Activated naive CD8-positive, alpha-beta T cell treated with anti-CD3 and anti-CD28 coated beads for 36 hours (primary cell): ENCODE measurements at regions not wholly inside any gene's neighbourhood (a gene's known extent, or its start where the extent isn't known, plus 50 kb on each side); places are given as distances from the start of the nearest gene placed in this dataset.

Experiments used
- DNase-seq: peaks from one replicate; pipeline ENCODE4 v3.0.0; 2021
- H3K27ac Mint-ChIP-seq: one replicate; pipeline ENCODE4 v1.8.0; 2022; ENCODE audit warnings: mild to moderate bottlenecking, moderate library complexity, mixed read lengths
- H3K27me3 Mint-ChIP-seq: one replicate; pipeline ENCODE4 v1.8.0; 2022; ENCODE audit warnings: mild to moderate bottlenecking, mixed read lengths
- H3K36me3 Mint-ChIP-seq: one replicate; pipeline ENCODE4 v1.8.0; 2021; ENCODE audit warnings: mild to moderate bottlenecking, mixed read lengths
- H3K4me1 Mint-ChIP-seq: one replicate; pipeline ENCODE4 v1.8.0; 2021; ENCODE audit warnings: mixed read lengths
- H3K4me3 Mint-ChIP-seq: one replicate; pipeline ENCODE4 v1.8.0; 2022; ENCODE audit warnings: mild to moderate bottlenecking, moderate library complexity, mixed read lengths
- H3K9me3 Mint-ChIP-seq: one replicate; pipeline ENCODE4 v1.8.0; 2022; ENCODE audit warnings: mixed read lengths

- no peaks in the 10 kb centered on the region for H3K36me3 Mint-ChIP-seq
These were observed 2079.7 kb upstream of the AGA start for GRCh38 chr4:179521952-179522351.

GRCh38 chr4:179530958-179531357, 2088.7 kb upstream of the AGA start:
- H3K27me3 Mint-ChIP-seq, result no peaks in the 10 kb centered on the region
- H3K9me3 Mint-ChIP-seq, result peaks cover 1% of the 10 kb centered on the region
- no peaks in the 10 kb centered on the region for H3K4me1 Mint-ChIP-seq
- DNase-seq, result no peak
- no peak overlapping the region for H3K27ac Mint-ChIP-seq
- no peak overlapping the region for H3K4me3 Mint-ChIP-seq
- H3K36me3 Mint-ChIP-seq, result no peaks in the 10 kb centered on the region

More at GRCh38 chr4:179521952-179522351, 2079.7 kb upstream of the AGA start:
- no peak overlapping the region for H3K4me3 Mint-ChIP-seq
- no peaks in the 10 kb centered on the region for H3K27me3 Mint-ChIP-seq
- H3K9me3 Mint-ChIP-seq, result peaks cover 7% of the 10 kb centered on the region
- DNase-seq, result no peak
- no peaks in the 10 kb centered on the region for H3K4me1 Mint-ChIP-seq
- H3K27ac Mint-ChIP-seq, result no peak overlapping the region

GRCh38 chr4:179536694-179537093, 2094.5 kb upstream of the AGA start:
- Mint-ChIP-seq H3K9me3 (peaks cover 4% of the 10 kb centered on the region), H3K4me1 (no peaks in the 10 kb centered on the region), H3K36me3 (no peaks in the 10 kb centered on the region), H3K4me3 (no peak overlapping the region), H3K27me3 (no peaks in the 10 kb centered on the region), H3K27ac (no peak overlapping the region)
- DNase-seq, result no peak

GRCh38 chr4:179539641-179540040, 2097.4 kb upstream of the AGA start:
- no peaks in the 10 kb centered on the region for H3K4me1 Mint-ChIP-seq
- no peak overlapping the region for H3K27ac Mint-ChIP-seq
- no peak for DNase-seq
- peaks cover 4% of the 10 kb centered on the region for H3K9me3 Mint-ChIP-seq
- H3K36me3 Mint-ChIP-seq, result no peaks in the 10 kb centered on the region
- H3K27me3 Mint-ChIP-seq, result no peaks in the 10 kb centered on the region
- no peak overlapping the region for H3K4me3 Mint-ChIP-seq

GRCh38 chr4:179543771-179544170, 2101.5 kb upstream of the AGA start:
- peaks cover 9% of the 10 kb centered on the region for H3K9me3 Mint-ChIP-seq

GRCh38 chr4:179544496-179544895, 2102.3 kb upstream of the AGA start:
- H3K4me3 Mint-ChIP-seq, result no peak overlapping the region

More at GRCh38 chr4:179543771-179544170, 2101.5 kb upstream of the AGA start:
- no peaks in the 10 kb centered on the region for H3K27me3 Mint-ChIP-seq
- H3K36me3 Mint-ChIP-seq, result no peaks in the 10 kb centered on the region
- no peaks in the 10 kb centered on the region for H3K4me1 Mint-ChIP-seq
- H3K4me3 Mint-ChIP-seq, result no peak overlapping the region
- DNase-seq, result no peak
- H3K27ac Mint-ChIP-seq, result no peak overlapping the region

GRCh38 chr4:179552131-179552530, 2109.9 kb upstream of the AGA start:
- Mint-ChIP-seq H3K36me3 (no peaks in the 10 kb centered on the region), H3K9me3 (peaks cover 5% of the 10 kb centered on the region), H3K27me3 (no peaks in the 10 kb centered on the region), H3K27ac (no peak overlapping the region), H3K4me1 (no peaks in the 10 kb centered on the region), H3K4me3 (no peak overlapping the region)
- DNase-seq, result no peak

More at GRCh38 chr4:179544496-179544895, 2102.3 kb upstream of the AGA start:
- DNase-seq, result no peak
- Mint-ChIP-seq H3K27ac (no peak overlapping the region), H3K9me3 (peaks cover 9% of the 10 kb centered on the region), H3K4me1 (no peaks in the 10 kb centered on the region), H3K36me3 (no peaks in the 10 kb centered on the region), H3K27me3 (no peaks in the 10 kb centered on the region)

GRCh38 chr4:179563741-179564140, 2121.5 kb upstream of the AGA start:
- no peak overlapping the region for H3K27ac Mint-ChIP-seq
- no peak overlapping the region for H3K4me3 Mint-ChIP-seq
- DNase-seq, result no peak
- H3K4me1 Mint-ChIP-seq, result no peaks in the 10 kb centered on the region
- peaks cover 4% of the 10 kb centered on the region for H3K9me3 Mint-ChIP-seq
- H3K36me3 Mint-ChIP-seq, result no peaks in the 10 kb centered on the region
- H3K27me3 Mint-ChIP-seq, result no peaks in the 10 kb centered on the region

GRCh38 chr4:179569549-179569948, 2127.3 kb upstream of the AGA start:
- Mint-ChIP-seq H3K36me3 (no peaks in the 10 kb centered on the region), H3K4me3 (no peak overlapping the region), H3K27ac (no peak overlapping the region), H3K4me1 (no peaks in the 10 kb centered on the region), H3K9me3 (peaks cover 6% of the 10 kb centered on the region), H3K27me3 (no peaks in the 10 kb centered on the region)
- DNase-seq, result no peak

GRCh38 chr4:179582164-179582905, 2140.1 kb upstream of the AGA start:
- no peaks in the 10 kb centered on the region for H3K36me3 Mint-ChIP-seq
- H3K9me3 Mint-ChIP-seq, result no peaks in the 10 kb centered on the region
- DNase-seq, result no peak
- no peaks in the 10 kb centered on the region for H3K4me1 Mint-ChIP-seq
- no peak overlapping the region for H3K4me3 Mint-ChIP-seq
- no peaks in the 10 kb centered on the region for H3K27me3 Mint-ChIP-seq
- H3K27ac Mint-ChIP-seq, result no peak overlapping the region

- DNase-seq, result no peak
- Mint-ChIP-seq H3K27ac (no peak overlapping the region), H3K36me3 (no peaks in the 10 kb centered on the region), H3K4me3 (no peak overlapping the region), H3K9me3 (no peaks in the 10 kb centered on the region), H3K4me1 (no peaks in the 10 kb centered on the region), H3K27me3 (no peaks in the 10 kb centered on the region)
These were observed 2141.0 kb upstream of the AGA start for GRCh38 chr4:179583221-179583620.

- Mint-ChIP-seq H3K4me3 (no peak overlapping the region), H3K27me3 (no peaks in the 10 kb centered on the region), H3K36me3 (no peaks in the 10 kb centered on the region), H3K4me1 (no peaks in the 10 kb centered on the region), H3K9me3 (no peaks in the 10 kb centered on the region), H3K27ac (no peak overlapping the region)
- no peak for DNase-seq
These were observed 2141.9 kb upstream of the AGA start for GRCh38 chr4:179584101-179584500.

- DNase-seq, result no peak
- no peak overlapping the region for H3K4me3 Mint-ChIP-seq
- no peak overlapping the region for H3K27ac Mint-ChIP-seq
- no peaks in the 10 kb centered on the region for H3K4me1 Mint-ChIP-seq
- H3K9me3 Mint-ChIP-seq, result no peaks in the 10 kb centered on the region
- H3K36me3 Mint-ChIP-seq, result no peaks in the 10 kb centered on the region
- no peaks in the 10 kb centered on the region for H3K27me3 Mint-ChIP-seq
These were observed 2143.5 kb upstream of the AGA start for GRCh38 chr4:179585761-179586160.

- no peaks in the 10 kb centered on the region for H3K36me3 Mint-ChIP-seq
- no peak overlapping the region for H3K4me3 Mint-ChIP-seq
- H3K27ac Mint-ChIP-seq, result no peak overlapping the region
- no peak for DNase-seq
- H3K9me3 Mint-ChIP-seq, result no peaks in the 10 kb centered on the region
- H3K4me1 Mint-ChIP-seq, result no peaks in the 10 kb centered on the region
- H3K27me3 Mint-ChIP-seq, result no peaks in the 10 kb centered on the region
These were observed 2144.2 kb upstream of the AGA start for GRCh38 chr4:179586460-179586859.

- Mint-ChIP-seq H3K4me3 (no peak overlapping the region), H3K27ac (no peak overlapping the region)
These were observed 2153.6 kb upstream of the AGA start for GRCh38 chr4:179595671-179596410.

GRCh38 chr4:179596621-179597020, 2154.4 kb upstream of the AGA start:
- Mint-ChIP-seq H3K9me3 (no peaks in the 10 kb centered on the region), H3K27me3 (no peaks in the 10 kb centered on the region), H3K4me3 (no peak overlapping the region), H3K4me1 (no peaks in the 10 kb centered on the region), H3K27ac (no peak overlapping the region), H3K36me3 (no peaks in the 10 kb centered on the region)
- no peak for DNase-seq

More at GRCh38 chr4:179595671-179596410, 2153.6 kb upstream of the AGA start:
- no peaks in the 10 kb centered on the region for H3K36me3 Mint-ChIP-seq
- H3K4me1 Mint-ChIP-seq, result no peaks in the 10 kb centered on the region
- no peaks in the 10 kb centered on the region for H3K27me3 Mint-ChIP-seq
- H3K9me3 Mint-ChIP-seq, result no peaks in the 10 kb centered on the region
- no peak for DNase-seq
